ENCODE measurements at regions not wholly inside any gene's neighbourhood (a gene's known extent, or its start where the extent isn't known, plus 50 kb on each side); places are given as distances from the start of the nearest gene placed in this dataset.

DNA sequence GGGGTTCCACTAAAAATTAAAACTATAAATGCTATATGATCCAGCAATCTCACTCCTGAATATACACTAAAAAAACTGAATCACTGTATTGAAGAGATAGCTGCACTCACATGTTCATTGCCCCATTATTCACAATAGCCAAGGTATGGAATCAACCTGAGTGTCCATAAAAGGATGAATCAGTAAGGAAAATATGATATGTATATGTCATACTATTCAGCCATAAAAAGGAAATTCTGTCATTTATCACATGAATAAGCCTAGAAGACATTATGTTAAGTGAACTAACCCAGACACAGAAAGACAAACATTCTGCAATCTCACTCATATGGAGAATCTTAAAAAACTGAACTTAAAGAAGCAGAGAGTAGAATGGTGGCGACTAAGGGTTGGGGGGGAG, 1376.2 kb upstream of the CDH9 start:
- no peaks in the 10 kb centered on the region for H3K36me3 ChIP-seq (ENCODE audit: control insufficient read depth, low read length)
- TF ChIP-seq EZH2phosphoT487 (IDR thresholded peaks at IDR 0.05; ENCODE audit: borderline replicate concordance, low read length), result no peak
- TF ChIP-seq, protein P1, sequence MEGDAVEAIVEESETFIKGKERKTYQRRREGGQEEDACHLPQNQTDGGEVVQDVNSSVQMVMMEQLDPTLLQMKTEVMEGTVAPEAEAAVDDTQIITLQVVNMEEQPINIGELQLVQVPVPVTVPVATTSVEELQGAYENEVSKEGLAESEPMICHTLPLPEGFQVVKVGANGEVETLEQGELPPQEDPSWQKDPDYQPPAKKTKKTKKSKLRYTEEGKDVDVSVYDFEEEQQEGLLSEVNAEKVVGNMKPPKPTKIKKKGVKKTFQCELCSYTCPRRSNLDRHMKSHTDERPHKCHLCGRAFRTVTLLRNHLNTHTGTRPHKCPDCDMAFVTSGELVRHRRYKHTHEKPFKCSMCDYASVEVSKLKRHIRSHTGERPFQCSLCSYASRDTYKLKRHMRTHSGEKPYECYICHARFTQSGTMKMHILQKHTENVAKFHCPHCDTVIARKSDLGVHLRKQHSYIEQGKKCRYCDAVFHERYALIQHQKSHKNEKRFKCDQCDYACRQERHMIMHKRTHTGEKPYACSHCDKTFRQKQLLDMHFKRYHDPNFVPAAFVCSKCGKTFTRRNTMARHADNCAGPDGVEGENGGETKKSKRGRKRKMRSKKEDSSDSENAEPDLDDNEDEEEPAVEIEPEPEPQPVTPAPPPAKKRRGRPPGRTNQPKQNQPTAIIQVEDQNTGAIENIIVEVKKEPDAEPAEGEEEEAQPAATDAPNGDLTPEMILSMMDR (IDR thresholded peaks at IDR 0.05; ENCODE audit: low read depth, low read length, poor library complexity, severe bottlenecking), result no peak
- H3K4me2 ChIP-seq (ENCODE audit: low read length), result no peak overlapping the region
- H4K20me1 ChIP-seq (ENCODE audit: control insufficient read depth, insufficient read depth, low read depth, low read length), result no peaks in the 10 kb centered on the region
- no peak overlapping the region for H3K27ac ChIP-seq (ENCODE audit: low read depth, low read length)
- H3F3A ChIP-seq (ENCODE audit: control insufficient read depth, insufficient read depth), result no peaks in the 10 kb centered on the region
- no peaks in the 10 kb centered on the region for H3K27me3 ChIP-seq (ENCODE audit: control insufficient read depth, low read length)
- no peaks in the 10 kb centered on the region for H3K4me1 ChIP-seq (ENCODE audit: control insufficient read depth, low read length)
- no peaks in the 10 kb centered on the region for H3K9me3 ChIP-seq (ENCODE audit: control insufficient read depth, insufficient read depth, low read length)
- no peak overlapping the region for H3K4me3 ChIP-seq (ENCODE audit: low read length)
- no peaks in the 10 kb centered on the region for H3K9me2 ChIP-seq (replicated peaks; ENCODE audit: control insufficient read depth, low read length)
- H3K79me2 ChIP-seq (ENCODE audit: control insufficient read depth, low read length), result no peaks in the 10 kb centered on the region

DNA sequence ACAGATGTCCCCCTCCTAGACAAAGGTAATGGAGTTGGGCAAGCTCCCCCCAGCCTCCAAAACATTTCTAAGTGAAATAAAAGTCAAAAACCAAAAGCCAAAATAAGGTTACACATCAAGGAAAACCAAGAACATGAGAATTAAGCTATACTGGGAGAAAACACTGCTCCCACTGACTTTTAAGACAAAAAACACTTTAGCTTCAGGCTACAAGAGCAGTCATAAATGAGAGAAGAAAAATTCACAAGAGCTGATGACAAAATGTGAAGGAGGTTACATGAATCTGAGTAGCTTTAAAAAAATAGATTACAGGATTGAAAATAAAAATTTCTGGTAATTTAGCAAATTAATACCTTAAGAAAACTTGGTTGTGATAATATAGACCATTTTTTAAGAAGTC, 1370.3 kb upstream of the CDH9 start:
- no peak overlapping the region for H3K27ac ChIP-seq (ENCODE audit: low read depth, low read length)
- H3K4me3 ChIP-seq (ENCODE audit: low read length), result no peak overlapping the region
- H3K4me2 ChIP-seq (ENCODE audit: low read length), result no peak overlapping the region
- TF ChIP-seq, protein P1 (IDR thresholded peaks at IDR 0.05; ENCODE audit: low read depth, low read length, poor library complexity, severe bottlenecking), result no peak
- no peak for TF ChIP-seq EZH2phosphoT487 (IDR thresholded peaks at IDR 0.05; ENCODE audit: borderline replicate concordance, low read length)
- H3F3A ChIP-seq (ENCODE audit: control insufficient read depth, insufficient read depth), result no peaks in the 10 kb centered on the region
- no peaks in the 10 kb centered on the region for H3K79me2 ChIP-seq (ENCODE audit: control insufficient read depth, low read length)
- H3K27me3 ChIP-seq (ENCODE audit: control insufficient read depth, low read length), result no peaks in the 10 kb centered on the region
- no peaks in the 10 kb centered on the region for H3K9me2 ChIP-seq (replicated peaks; ENCODE audit: control insufficient read depth, low read length)
- H3K36me3 ChIP-seq (ENCODE audit: control insufficient read depth, low read length), result no peaks in the 10 kb centered on the region
- no peaks in the 10 kb centered on the region; the same call in 1 of the 2 replicates for H3K9me3 ChIP-seq (ENCODE audit: control insufficient read depth, insufficient read depth, low read length)
- no peaks in the 10 kb centered on the region for H3K4me1 ChIP-seq (ENCODE audit: control insufficient read depth, low read length)
- no peaks in the 10 kb centered on the region for H4K20me1 ChIP-seq (ENCODE audit: control insufficient read depth, insufficient read depth, low read depth, low read length)

DNA sequence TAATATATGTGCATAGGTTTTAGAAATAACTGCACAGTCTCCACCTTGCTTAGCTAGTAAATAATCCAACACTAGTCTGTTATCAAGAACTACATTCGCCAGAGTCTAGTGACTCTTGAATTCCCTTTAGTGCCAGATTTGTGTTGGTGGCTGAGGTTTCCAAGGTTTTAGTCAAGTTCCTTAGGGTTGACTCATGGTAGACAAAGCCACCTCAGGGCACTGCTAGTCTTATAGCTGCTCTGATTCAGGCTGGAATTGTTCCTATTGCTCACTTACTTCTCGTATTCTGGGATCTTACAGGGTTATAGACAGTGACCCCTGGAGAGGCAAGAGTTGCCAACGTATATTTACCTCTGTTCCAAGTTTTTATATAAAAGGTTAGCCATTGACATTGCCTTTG, 1369.8 kb upstream of the CDH9 start:
- Histone ChIP-seq H3K27ac (ENCODE audit: low read depth, low read length) (no peak overlapping the region), H3K9me3 (ENCODE audit: control insufficient read depth, insufficient read depth, low read length) (no peaks in the 10 kb centered on the region; the same call in 1 of the 2 replicates), H3K4me2 (ENCODE audit: low read length) (no peak overlapping the region), H3K9me2 (replicated peaks; ENCODE audit: control insufficient read depth, low read length) (no peaks in the 10 kb centered on the region), H3K4me1 (ENCODE audit: control insufficient read depth, low read length) (no peaks in the 10 kb centered on the region), H3K27me3 (ENCODE audit: control insufficient read depth, low read length) (no peaks in the 10 kb centered on the region), H4K20me1 (ENCODE audit: control insufficient read depth, insufficient read depth, low read depth, low read length) (no peaks in the 10 kb centered on the region), H3K36me3 (ENCODE audit: control insufficient read depth, low read length) (no peaks in the 10 kb centered on the region), H3K4me3 (ENCODE audit: low read length) (no peak overlapping the region), H3K79me2 (ENCODE audit: control insufficient read depth, low read length) (no peaks in the 10 kb centered on the region), H3F3A (ENCODE audit: control insufficient read depth, insufficient read depth) (no peaks in the 10 kb centered on the region)
- TF ChIP-seq, protein P1 (IDR thresholded peaks at IDR 0.05; ENCODE audit: low read depth, low read length, poor library complexity, severe bottlenecking), result no peak
- TF ChIP-seq EZH2phosphoT487 (IDR thresholded peaks at IDR 0.05; ENCODE audit: borderline replicate concordance, low read length), result no peak
